GM03348 (cell line): ENCODE measurements at regions not wholly inside any gene's neighbourhood (a gene's known extent, or its start where the extent isn't known, plus 50 kb on each side); places are given as distances from the start of the nearest gene placed in this dataset.

Source experiments
- DNase-seq: peaks from one replicate; pipeline ENCODE4 v3.0.0; 2012; ENCODE audit warnings: low spot score

DNA sequence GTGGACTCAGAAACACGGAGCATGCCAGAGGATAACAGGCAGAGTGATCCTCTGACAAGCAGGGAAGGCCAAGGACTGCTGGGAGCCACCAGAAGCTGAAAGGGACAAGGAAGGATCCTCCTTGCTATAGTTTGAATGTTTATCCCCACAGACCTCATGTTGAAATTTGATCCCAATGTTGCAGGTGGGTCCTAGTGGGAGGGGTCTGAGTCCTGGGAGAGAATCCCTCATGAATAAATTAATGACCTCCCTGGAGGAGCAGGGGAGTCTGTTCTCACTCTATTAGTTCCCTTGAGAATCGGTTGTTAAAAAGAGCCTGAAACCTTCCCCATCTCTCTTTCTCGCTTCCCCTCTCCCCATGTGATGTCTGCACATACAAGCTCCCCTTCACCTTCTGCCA lies 124.4 kb downstream of the FBXO15 start:
- no peak for DNase-seq

DNA sequence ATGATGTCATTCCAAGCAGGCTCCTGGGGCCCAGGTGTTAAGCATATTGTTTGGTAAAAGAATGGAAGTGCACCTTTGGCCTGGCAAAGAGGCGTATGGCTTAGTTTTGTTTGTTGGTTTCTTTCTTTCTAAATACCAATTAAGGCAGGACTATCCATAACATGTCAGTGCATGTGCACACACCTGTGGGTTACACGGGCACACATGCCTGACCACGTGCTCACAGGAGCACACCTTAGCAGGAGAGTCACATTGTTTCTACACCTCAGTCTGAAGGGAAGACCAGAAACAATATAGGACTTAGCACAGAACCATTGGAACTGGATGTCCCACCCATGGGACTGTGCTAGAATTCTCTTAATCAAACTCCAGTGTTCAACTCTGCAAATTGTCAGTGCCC lies 127.8 kb downstream of the FBXO15 start:
- DNase-seq, result no peak

GRCh38 chr18:74013955-74014354 lies 133.7 kb downstream of the FBXO15 start:
- DNase-seq, result peak; percentile 29

GRCh38 chr18:74012954-74013630 lies 134.5 kb downstream of the FBXO15 start:
- no peak for DNase-seq

GRCh38 chr18:74006143-74006542 lies 141.5 kb downstream of the FBXO15 start:
- DNase-seq, result no peak

DNA sequence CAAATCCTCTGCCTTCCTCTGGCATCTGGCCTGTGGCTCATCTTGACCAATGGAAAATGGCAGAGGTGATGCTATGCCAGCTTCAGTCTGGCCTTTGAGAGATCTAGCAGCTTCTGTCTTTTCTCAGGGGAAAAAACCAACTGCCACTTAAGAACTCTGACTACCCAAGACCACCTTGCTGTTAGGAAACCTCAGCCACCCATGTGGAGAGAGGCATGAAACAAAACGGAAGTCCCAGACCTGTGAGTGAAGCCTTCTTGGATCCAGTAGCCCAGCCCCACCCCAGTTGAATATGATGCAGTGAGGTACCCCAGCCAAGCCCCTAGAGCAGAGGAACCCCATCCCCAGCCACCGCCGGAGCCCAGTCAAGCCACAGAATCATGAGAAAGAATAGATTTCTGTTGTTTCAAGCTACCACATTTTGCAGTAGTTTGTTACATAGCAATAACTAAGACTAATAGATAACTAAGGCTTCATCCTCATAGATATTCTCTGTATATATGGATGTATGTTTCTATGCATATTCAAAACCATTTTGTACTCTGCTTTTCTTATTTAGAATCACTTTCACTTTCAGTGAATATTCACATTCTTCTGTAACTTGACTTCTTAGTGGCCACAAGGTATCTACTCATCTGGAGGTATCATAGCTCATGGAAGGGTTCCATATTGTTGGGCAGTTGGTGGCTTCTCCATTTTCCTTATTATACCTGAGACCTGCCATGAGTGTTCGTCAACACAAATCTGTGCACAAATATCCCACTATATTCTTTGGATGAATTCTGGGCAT lies 142.1 kb downstream of the FBXO15 start:
- DNase-seq, result no peak

DNA sequence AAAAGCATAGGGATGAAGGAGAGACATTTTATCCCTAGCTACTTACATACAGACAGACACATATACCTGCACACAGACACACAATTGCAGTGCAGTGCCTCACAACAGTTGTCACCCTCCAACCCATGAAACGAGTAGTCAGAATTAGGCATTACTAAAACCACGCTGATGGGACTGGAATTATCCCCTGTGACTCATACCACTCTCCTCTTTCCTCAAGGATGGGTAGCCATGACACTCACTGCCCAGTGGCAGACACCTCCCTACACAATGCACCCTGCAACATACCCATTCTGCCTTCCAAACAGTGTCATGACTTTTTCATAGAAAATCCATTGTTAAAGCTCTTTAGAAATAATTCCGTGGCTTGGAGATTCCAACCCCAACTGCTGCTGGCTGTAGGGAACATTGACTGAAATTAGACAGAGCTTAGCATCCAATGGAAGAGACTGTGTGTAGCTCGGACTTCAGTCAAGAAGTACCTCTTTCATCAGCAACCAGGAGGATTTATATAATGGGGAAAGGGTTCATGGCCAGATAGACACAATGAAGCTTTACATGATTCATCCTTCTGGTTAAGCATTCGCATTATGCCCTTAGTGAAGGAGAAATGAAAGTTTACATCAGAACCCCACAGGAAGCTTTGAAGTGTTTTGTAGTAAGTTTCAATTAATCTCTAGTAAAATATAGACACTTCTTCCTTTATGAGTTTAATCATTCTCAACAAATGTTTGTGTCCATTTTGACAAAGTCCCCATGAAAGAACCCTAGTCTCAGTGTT lies 155.2 kb downstream of the FBXO15 start:
- no peak for DNase-seq

- DNase-seq, result no peak
These were observed 156.1 kb downstream of the FBXO15 start for GRCh38 chr18:73991570-73991969.

DNA sequence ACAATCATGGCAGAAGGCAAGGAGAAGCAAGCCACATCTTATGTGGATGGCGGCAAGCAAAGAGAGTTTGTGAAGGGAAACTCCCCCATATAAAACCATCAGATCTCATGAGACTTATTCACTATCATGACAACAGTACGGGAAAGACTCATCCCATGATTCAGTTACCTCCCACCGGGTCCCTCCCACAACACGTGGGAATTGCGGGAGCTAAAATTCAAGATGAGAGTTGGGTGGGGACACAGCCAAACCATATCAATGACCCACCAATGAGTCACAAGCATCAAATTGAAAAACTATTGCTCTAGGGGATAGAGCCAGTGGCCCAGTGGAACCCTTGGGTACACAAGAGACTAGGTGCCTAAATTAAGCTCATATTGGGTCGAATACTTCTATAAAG lies 157.4 kb downstream of the FBXO15 start:
- DNase-seq, result no peak

DNA sequence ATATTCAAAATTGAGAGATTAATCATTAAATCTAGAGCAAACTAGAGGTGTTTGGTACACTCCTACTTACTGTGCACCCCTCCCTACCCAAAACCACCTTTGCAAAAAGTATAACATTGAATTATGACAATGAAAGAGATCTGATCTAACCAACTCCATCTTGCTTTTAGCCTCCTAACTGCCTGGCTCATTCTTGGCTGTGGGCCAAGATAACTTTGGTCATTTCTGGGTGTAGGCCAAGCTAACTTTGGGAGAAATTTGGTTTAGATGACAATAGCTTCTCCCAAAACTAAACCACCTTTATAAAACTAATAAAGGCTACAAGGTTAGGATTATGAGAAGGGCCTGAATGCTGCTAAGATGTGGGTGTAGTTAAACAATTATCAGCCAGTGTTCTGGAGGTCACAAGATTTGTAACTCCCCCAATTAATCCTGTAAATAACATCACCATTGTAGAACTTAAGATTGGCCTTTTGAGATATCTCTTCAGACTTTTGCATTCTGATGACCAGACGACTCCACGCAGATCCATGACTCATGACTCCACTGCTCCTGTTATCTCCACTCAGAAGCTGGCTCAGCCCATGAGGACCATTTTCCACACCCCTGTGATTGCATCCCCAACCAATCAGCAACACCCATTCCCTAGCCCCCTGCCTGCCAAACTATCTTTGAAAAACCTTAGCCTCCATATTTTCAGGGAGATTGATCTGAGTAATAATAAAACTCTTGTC lies 160.2 kb downstream of the FBXO15 start:
- DNase-seq, result no peak

- DNase-seq, result no peak
These were observed 160.9 kb downstream of the FBXO15 start for GRCh38 chr18:73986711-73987110.

DNA sequence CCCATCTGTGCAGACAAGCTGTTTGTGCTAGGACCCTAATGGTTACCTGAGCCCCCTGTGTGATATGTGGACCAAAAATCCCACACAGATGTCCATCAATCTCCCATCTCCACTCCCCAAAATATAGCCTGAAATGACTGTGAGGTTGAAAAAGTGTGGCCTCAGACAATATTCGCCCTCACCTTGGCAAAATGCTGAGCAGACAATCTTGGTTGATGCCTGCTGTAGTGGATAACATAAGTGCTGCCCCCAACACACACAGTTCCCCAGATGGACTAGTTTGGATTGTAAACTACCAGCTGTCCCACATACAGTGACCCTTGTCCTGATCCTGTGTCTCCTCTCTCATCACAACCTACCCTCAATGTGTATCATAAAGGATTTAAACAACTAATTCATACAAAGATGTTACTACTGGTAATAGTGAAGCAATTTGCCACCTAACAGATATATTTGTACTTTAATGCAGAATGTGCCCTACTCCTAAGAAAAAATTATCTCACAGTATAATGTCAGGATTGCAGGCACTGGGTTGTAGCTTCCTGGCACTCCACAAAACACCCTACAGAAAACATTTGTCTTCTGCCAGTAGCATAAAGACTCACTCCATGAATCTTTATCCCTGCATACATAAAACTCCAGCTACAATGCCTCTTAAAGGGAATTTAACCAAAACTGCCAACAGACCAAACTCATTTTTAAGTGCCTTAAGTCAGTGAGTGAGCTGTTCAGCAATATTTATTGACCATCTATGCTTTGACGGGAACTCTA lies 161.6 kb downstream of the FBXO15 start:
- no peak for DNase-seq

- no peak for DNase-seq
These were observed 163.7 kb downstream of the FBXO15 start for GRCh38 chr18:73983970-73984369.

- no peak for DNase-seq
These were observed 164.1 kb downstream of the FBXO15 start for GRCh38 chr18:73983496-73983895.

GRCh38 chr18:73981796-73982195 lies 165.8 kb downstream of the FBXO15 start:
- DNase-seq, result no peak

- no peak for DNase-seq
These were observed 167.2 kb downstream of the FBXO15 start for GRCh38 chr18:73980289-73980979.

DNA sequence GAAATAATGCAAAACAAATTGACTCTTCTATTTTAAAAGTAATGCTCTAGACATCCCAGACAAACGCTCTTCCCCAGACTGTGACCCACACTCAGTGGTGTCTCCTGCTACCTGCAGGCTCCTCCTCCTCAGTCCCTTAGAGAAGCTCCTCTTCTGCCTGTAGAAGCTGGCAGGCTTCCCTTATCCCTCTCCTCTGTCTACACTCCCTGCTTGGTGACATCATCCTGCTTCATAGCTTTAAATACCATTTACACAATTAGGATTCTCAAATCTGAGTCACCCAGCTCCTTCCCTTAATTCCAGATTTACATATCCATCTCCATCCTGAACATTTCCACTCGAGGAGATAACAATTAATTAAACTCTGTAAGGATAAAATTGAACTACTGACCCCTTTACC lies 167.9 kb downstream of the FBXO15 start:
- no peak for DNase-seq

DNA sequence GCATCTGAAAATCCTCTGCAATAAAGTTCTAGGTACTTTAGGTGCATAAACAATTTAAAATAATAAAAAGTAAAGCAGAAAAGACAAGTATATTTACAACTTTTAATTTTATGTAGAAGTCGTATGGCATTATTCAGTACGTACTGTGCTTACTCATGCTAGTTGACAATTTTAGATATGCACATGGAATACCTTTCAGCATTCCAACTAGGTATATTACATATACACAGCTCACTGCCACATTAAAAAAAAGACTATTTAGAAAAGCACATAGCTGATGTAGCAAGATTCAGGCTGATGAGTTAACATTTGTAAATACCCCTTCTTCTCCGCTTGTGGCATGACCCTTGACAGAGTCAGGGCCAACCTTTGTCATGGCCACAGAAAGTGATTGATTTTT lies 171.2 kb downstream of the FBXO15 start:
- no peak for DNase-seq

DNA sequence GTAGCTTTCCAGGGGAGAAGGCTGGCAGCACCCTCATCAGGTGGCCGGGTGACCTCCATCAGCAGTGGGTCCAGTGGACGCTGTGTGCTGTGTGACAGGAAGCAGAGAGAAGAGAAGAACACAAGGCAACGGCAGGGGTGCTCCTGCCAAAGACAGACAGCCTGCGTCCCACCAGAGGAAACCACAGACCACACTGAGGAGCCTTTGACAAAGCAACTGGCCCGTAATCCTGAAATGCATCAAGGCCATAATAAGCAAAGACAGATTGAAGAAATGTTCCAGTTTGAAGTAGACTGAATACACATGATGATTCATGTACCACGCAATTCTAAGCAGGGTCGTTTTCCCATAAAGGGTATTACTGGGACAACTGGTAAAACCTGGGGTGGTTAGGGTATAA lies 172.4 kb downstream of the FBXO15 start:
- DNase-seq, result no peak

- no peak for DNase-seq
These were observed 173.7 kb downstream of the FBXO15 start for GRCh38 chr18:73973972-73974371.

- DNase-seq, result no peak
These were observed 180.7 kb downstream of the FBXO15 start for GRCh38 chr18:73966954-73967353.
